PC-9 (cell line): ENCODE measurements at regions not wholly inside any gene's neighbourhood (a gene's known extent, or its start where the extent isn't known, plus 50 kb on each side); places are given as distances from the start of the nearest gene placed in this dataset.

Experiments
- CTCF ChIP-seq: fragments of 200-600 bp; sonication (generic); conservative IDR thresholded peaks from 2 replicates; pipeline ENCODE4 v1.6.1; 2017; ENCODE audit warnings: mixed run types, antibody characterized with exemption, mild to moderate bottlenecking, moderate library complexity
- EZH2 ChIP-seq: fragments of 200-600 bp; sonication (generic); IDR thresholded peaks from 2 replicates; pipeline ENCODE4 v1.8.0; 2017; ENCODE audit warnings: antibody characterized with exemption, low read depth

GRCh38 chrX:45735571-45735970, 534.9 kb upstream of the DIPK2B start:
- TF ChIP-seq CTCF (no peak), EZH2 (no peak)
